ENCODE measurements at regions not wholly inside any gene's neighbourhood (a gene's known extent, or its start where the extent isn't known, plus 50 kb on each side); places are given as distances from the start of the nearest gene placed in this dataset.

DNA sequence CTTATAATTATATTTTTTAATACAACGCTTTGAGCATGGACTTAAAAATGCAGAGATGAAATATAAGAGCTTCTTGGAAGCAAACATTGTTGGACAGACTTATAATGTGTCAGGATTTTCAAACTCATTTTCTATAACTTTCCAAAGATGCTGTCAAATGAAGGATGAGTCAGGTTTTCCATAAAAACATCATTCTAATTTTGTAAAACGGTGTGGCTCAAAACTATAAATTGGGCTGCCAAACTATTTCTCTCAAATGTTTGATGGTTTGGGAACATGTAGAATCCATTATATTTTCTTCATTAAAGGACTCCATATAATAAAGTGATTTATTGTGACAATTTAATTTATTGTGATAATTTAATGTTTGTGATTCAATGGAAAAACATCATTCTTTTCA, 511.2 kb downstream of the USP25 start:
- H2AFZ ChIP-seq = no peak overlapping the region
- no peaks in the 10 kb centered on the region for H3K9me2 ChIP-seq (ENCODE audit: insufficient read depth)
- Mint-ChIP-seq H3K4me1 (peaks cover 10% of the 10 kb centered on the region; the same call in 2 of the 3 replicates), H3K4me3 (no peak overlapping the region), H3K36me3 (ENCODE audit: low read depth) (no peaks in the 10 kb centered on the region), H3K27ac (no peak overlapping the region), H3K9me3 (no peaks in the 10 kb centered on the region), H3K27me3 (ENCODE audit: insufficient read depth, low read depth, poor library complexity) (peaks cover 19% of the 10 kb centered on the region)
- peaks cover 39% of the 10 kb centered on the region for H3K27me3 ChIP-seq (ENCODE audit: insufficient read depth)
- no peaks in the 10 kb centered on the region for H3K79me2 ChIP-seq (replicated peaks; ENCODE audit: insufficient read depth)
- H3K4me2 ChIP-seq = no peak overlapping the region
- H3K4me3 ChIP-seq = no peak overlapping the region
- no peak for ATAC-seq
- H4K20me1 ChIP-seq (replicated peaks; ENCODE audit: insufficient read depth) = no peaks in the 10 kb centered on the region
- DNase-seq (ENCODE audit: low spot score) = no peak
- no peak overlapping the region for H3K27ac ChIP-seq (ENCODE audit: low read depth)
- H3F3A ChIP-seq (replicated peaks; ENCODE audit: low read depth) = no peaks in the 10 kb centered on the region
- TF ChIP-seq, protein P1, sequence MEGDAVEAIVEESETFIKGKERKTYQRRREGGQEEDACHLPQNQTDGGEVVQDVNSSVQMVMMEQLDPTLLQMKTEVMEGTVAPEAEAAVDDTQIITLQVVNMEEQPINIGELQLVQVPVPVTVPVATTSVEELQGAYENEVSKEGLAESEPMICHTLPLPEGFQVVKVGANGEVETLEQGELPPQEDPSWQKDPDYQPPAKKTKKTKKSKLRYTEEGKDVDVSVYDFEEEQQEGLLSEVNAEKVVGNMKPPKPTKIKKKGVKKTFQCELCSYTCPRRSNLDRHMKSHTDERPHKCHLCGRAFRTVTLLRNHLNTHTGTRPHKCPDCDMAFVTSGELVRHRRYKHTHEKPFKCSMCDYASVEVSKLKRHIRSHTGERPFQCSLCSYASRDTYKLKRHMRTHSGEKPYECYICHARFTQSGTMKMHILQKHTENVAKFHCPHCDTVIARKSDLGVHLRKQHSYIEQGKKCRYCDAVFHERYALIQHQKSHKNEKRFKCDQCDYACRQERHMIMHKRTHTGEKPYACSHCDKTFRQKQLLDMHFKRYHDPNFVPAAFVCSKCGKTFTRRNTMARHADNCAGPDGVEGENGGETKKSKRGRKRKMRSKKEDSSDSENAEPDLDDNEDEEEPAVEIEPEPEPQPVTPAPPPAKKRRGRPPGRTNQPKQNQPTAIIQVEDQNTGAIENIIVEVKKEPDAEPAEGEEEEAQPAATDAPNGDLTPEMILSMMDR (conservative IDR thresholded peaks at IDR 0.05; ENCODE audit: low read depth in 2 of 2) = no peak
- TF ChIP-seq, protein P2, sequence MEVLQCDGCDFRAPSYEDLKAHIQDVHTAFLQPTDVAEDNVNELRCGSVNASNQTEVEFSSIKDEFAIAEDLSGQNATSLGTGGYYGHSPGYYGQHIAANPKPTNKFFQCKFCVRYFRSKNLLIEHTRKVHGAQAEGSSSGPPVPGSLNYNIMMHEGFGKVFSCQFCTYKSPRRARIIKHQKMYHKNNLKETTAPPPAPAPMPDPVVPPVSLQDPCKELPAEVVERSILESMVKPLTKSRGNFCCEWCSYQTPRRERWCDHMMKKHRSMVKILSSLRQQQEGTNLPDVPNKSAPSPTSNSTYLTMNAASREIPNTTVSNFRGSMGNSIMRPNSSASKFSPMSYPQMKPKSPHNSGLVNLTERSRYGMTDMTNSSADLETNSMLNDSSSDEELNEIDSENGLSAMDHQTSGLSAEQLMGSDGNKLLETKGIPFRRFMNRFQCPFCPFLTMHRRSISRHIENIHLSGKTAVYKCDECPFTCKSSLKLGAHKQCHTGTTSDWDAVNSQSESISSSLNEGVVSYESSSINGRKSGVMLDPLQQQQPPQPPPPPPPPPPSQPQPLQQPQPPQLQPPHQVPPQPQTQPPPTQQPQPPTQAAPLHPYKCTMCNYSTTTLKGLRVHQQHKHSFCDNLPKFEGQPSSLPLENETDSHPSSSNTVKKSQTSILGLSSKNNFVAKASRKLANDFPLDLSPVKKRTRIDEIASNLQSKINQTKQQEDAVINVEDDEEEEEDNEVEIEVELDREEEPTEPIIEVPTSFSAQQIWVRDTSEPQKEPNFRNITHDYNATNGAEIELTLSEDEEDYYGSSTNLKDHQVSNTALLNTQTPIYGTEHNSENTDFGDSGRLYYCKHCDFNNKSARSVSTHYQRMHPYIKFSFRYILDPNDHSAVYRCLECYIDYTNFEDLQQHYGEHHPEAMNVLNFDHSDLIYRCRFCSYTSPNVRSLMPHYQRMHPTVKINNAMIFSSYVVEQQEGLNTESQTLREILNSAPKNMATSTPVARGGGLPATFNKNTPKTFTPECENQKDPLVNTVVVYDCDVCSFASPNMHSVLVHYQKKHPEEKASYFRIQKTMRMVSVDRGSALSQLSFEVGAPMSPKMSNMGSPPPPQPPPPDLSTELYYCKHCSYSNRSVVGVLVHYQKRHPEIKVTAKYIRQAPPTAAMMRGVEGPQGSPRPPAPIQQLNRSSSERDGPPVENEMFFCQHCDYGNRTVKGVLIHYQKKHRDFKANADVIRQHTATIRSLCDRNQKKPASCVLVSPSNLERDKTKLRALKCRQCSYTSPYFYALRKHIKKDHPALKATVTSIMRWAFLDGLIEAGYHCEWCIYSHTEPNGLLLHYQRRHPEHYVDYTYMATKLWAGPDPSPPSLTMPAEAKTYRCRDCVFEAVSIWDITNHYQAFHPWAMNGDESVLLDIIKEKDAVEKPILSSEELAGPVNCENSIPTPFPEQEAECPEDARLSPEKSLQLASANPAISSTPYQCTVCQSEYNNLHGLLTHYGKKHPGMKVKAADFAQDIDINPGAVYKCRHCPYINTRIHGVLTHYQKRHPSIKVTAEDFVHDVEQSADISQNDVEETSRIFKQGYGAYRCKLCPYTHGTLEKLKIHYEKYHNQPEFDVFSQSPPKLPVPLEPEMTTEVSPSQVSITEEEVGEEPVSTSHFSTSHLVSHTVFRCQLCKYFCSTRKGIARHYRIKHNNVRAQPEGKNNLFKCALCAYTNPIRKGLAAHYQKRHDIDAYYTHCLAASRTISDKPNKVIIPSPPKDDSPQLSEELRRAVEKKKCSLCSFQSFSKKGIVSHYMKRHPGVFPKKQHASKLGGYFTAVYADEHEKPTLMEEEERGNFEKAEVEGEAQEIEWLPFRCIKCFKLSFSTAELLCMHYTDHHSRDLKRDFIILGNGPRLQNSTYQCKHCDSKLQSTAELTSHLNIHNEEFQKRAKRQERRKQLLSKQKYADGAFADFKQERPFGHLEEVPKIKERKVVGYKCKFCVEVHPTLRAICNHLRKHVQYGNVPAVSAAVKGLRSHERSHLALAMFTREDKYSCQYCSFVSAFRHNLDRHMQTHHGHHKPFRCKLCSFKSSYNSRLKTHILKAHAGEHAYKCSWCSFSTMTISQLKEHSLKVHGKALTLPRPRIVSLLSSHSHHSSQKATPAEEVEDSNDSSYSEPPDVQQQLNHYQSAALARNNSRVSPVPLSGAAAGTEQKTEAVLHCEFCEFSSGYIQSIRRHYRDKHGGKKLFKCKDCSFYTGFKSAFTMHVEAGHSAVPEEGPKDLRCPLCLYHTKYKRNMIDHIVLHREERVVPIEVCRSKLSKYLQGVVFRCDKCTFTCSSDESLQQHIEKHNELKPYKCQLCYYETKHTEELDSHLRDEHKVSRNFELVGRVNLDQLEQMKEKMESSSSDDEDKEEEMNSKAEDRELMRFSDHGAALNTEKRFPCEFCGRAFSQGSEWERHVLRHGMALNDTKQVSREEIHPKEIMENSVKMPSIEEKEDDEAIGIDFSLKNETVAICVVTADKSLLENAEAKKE (CRISPR knock-in tag; IDR thresholded peaks at IDR 0.05) = no peak
- no peak for TF ChIP-seq EZH2 (IDR thresholded peaks at IDR 0.05; ENCODE audit: low read depth, unreplicated experiment)
- TF ChIP-seq ZNF331 (CRISPR knock-in tag; IDR thresholded peaks at IDR 0.05; ENCODE audit: low read depth) = no peak
- TF ChIP-seq, protein P3, sequence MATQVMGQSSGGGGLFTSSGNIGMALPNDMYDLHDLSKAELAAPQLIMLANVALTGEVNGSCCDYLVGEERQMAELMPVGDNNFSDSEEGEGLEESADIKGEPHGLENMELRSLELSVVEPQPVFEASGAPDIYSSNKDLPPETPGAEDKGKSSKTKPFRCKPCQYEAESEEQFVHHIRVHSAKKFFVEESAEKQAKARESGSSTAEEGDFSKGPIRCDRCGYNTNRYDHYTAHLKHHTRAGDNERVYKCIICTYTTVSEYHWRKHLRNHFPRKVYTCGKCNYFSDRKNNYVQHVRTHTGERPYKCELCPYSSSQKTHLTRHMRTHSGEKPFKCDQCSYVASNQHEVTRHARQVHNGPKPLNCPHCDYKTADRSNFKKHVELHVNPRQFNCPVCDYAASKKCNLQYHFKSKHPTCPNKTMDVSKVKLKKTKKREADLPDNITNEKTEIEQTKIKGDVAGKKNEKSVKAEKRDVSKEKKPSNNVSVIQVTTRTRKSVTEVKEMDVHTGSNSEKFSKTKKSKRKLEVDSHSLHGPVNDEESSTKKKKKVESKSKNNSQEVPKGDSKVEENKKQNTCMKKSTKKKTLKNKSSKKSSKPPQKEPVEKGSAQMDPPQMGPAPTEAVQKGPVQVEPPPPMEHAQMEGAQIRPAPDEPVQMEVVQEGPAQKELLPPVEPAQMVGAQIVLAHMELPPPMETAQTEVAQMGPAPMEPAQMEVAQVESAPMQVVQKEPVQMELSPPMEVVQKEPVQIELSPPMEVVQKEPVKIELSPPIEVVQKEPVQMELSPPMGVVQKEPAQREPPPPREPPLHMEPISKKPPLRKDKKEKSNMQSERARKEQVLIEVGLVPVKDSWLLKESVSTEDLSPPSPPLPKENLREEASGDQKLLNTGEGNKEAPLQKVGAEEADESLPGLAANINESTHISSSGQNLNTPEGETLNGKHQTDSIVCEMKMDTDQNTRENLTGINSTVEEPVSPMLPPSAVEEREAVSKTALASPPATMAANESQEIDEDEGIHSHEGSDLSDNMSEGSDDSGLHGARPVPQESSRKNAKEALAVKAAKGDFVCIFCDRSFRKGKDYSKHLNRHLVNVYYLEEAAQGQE (IDR thresholded peaks at IDR 0.05; ENCODE audit: unreplicated experiment) = no peak
- no peak for TF ChIP-seq EZH2phosphoT487 (IDR thresholded peaks at IDR 0.05; ENCODE audit: unreplicated experiment)
- TF ChIP-seq CREB1 (CRISPR knock-in tag; IDR thresholded peaks at IDR 0.05; ENCODE audit: low read depth) = no peak
- TF ChIP-seq STAT1 (IDR thresholded peaks at IDR 0.05; ENCODE audit: unreplicated experiment) = no peak
- no peak for TF ChIP-seq ZNF114 (CRISPR knock-in tag; IDR thresholded peaks at IDR 0.05)
- TF ChIP-seq JUNB (IDR thresholded peaks at IDR 0.05; ENCODE audit: unreplicated experiment) = no peak
- no peak for TF ChIP-seq POLR2AphosphoS5 (IDR thresholded peaks at IDR 0.05; ENCODE audit: low read depth)
- no peak for TF ChIP-seq NANOG (IDR thresholded peaks at IDR 0.05; ENCODE audit: borderline replicate concordance)
- TF ChIP-seq, protein P4, sequence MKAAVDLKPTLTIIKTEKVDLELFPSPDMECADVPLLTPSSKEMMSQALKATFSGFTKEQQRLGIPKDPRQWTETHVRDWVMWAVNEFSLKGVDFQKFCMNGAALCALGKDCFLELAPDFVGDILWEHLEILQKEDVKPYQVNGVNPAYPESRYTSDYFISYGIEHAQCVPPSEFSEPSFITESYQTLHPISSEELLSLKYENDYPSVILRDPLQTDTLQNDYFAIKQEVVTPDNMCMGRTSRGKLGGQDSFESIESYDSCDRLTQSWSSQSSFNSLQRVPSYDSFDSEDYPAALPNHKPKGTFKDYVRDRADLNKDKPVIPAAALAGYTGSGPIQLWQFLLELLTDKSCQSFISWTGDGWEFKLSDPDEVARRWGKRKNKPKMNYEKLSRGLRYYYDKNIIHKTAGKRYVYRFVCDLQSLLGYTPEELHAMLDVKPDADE (IDR thresholded peaks at IDR 0.05) = no peak
- peaks cover 13% of the 10 kb centered on the region; the same call in 1 of the 2 replicates for H3K4me1 ChIP-seq (ENCODE audit: insufficient read depth)
- H3K36me3 ChIP-seq (ENCODE audit: insufficient read depth) = no peaks in the 10 kb centered on the region

Data from GM23338 (cell line).